CMK (cell line): ENCODE measurements at regions not wholly inside any gene's neighbourhood (a gene's known extent, or its start where the extent isn't known, plus 50 kb on each side); places are given as distances from the start of the nearest gene placed in this dataset.

Source experiments
- DNase-seq: peaks from one replicate; pipeline ENCODE4 v3.0.0-alpha.2; 2010; ENCODE audit warnings: low read depth

- DNase-seq: no peak
Observed at GRCh38 chr10:121332829-121333765, 265.1 kb downstream of the FGFR2 start.

- no peak for DNase-seq
Observed at GRCh38 chr10:121335386-121335925, 262.8 kb downstream of the FGFR2 start.

- DNase-seq: no peak
Observed at GRCh38 chr10:121337427-121337826, 260.8 kb downstream of the FGFR2 start.

GRCh38 chr10:121338206-121338980 lies 259.9 kb downstream of the FGFR2 start:
- DNase-seq: no peak

GRCh38 chr10:121339114-121339513 lies 259.1 kb downstream of the FGFR2 start:
- no peak for DNase-seq

- DNase-seq: no peak
Observed at GRCh38 chr10:121340271-121340831, 257.9 kb downstream of the FGFR2 start.

GRCh38 chr10:121351540-121351939 lies 246.7 kb downstream of the FGFR2 start:
- no peak for DNase-seq

GRCh38 chr10:121352231-121352855 lies 245.9 kb downstream of the FGFR2 start:
- DNase-seq: no peak

GRCh38 chr10:121355161-121355560 lies 243.1 kb downstream of the FGFR2 start:
- no peak for DNase-seq

- DNase-seq: no peak
Observed at GRCh38 chr10:121356183-121356582, 242.1 kb downstream of the FGFR2 start.

- DNase-seq: no peak
Observed at GRCh38 chr10:121357401-121357800, 240.8 kb downstream of the FGFR2 start.

- no peak for DNase-seq
Observed at GRCh38 chr10:121362026-121362425, 236.2 kb downstream of the FGFR2 start.

- no peak for DNase-seq
Observed at GRCh38 chr10:121365566-121365965, 232.7 kb downstream of the FGFR2 start.

- no peak for DNase-seq
Observed at GRCh38 chr10:121368347-121369025, 229.8 kb downstream of the FGFR2 start.

GRCh38 chr10:121369616-121370015 lies 228.6 kb downstream of the FGFR2 start:
- DNase-seq: no peak

GRCh38 chr10:121371836-121372235 lies 226.4 kb downstream of the FGFR2 start:
- DNase-seq: no peak

- DNase-seq: no peak
Observed at GRCh38 chr10:121373411-121373810, 224.8 kb downstream of the FGFR2 start.

- no peak for DNase-seq
Observed at GRCh38 chr10:121374121-121374520, 224.1 kb downstream of the FGFR2 start.

- no peak for DNase-seq
Observed at GRCh38 chr10:121375172-121375571, 223.1 kb downstream of the FGFR2 start.

GRCh38 chr10:121378251-121378801 lies 219.9 kb downstream of the FGFR2 start:
- DNase-seq: no peak

GRCh38 chr10:121379013-121379412 lies 219.2 kb downstream of the FGFR2 start:
- no peak for DNase-seq
